CD4-positive, alpha-beta T cell (primary cell): ENCODE measurements at regions not wholly inside any gene's neighbourhood (a gene's known extent, or its start where the extent isn't known, plus 50 kb on each side); places are given as distances from the start of the nearest gene placed in this dataset.

Experiments
- ATAC-seq: fragments of 200-7000 bp; cut with Tn5 transposase; one replicate; pipeline ENCODE4 v1.10.0; 2022; ENCODE audit warnings: mild to moderate bottlenecking; ENCODE audit not compliant: poor library complexity
- CTCF ChIA-PET: fragments of 350-600 bp; sonication (Branson Sonifier 250); formaldehyde crosslinking; loops from one replicate; lab custom pipeline; 2021; ENCODE audit warnings: antibody characterized with exemption, inconsistent platforms; lab: Charles Lee
- POLR2A ChIA-PET: fragments of 350-600 bp; sonication (Branson Sonifier 250); formaldehyde crosslinking; loops from one replicate; lab custom pipeline; 2021; ENCODE audit warnings: antibody characterized with exemption, inconsistent platforms; lab: Charles Lee
- DNase-seq, 14 experiments: peaks; one replicate each; pipeline ENCODE4 v3.0.0-alpha.2; 2013 to 2020; ENCODE audit warnings: mixed read lengths in 2 of 14
- H3K27ac ChIP-seq, 2 donors: one replicate each; pipeline versions ENCODE4 v1.5.1 to v1.7.0; 2013; ENCODE audit warnings: low read length in 2 of 2, low read depth in 1 of 2, mild to moderate bottlenecking in 1 of 2
- H3K27me3 ChIP-seq, 2 experiments: 1 replicate in 1 of 2; 2 replicates in 1 of 2; pipeline versions ENCODE4 v1.6.1 to v1.7.0; 2013; ENCODE audit warnings: low read length in 2 of 2, control low read depth in 1 of 2, mild to moderate bottlenecking in 1 of 2, moderate library complexity in 1 of 2; ENCODE audit not compliant: insufficient read depth in 2 of 2, control insufficient read depth in 1 of 2
- H3K36me3 ChIP-seq: one replicate; pipeline ENCODE4 v1.6.1; 2013; ENCODE audit warnings: low read length, control low read depth; ENCODE audit not compliant: insufficient read depth
- H3K4me1 ChIP-seq: one replicate; pipeline ENCODE4 v1.6.1; 2013; ENCODE audit warnings: low read length, control low read depth; ENCODE audit not compliant: insufficient read depth
- H3K4me3 ChIP-seq: one replicate; pipeline ENCODE4 v1.5.1; 2013; ENCODE audit warnings: mild to moderate bottlenecking, low read length, moderate library complexity
- H3K9me3 ChIP-seq, 2 experiments: 1 replicate in 1 of 2; 2 replicates in 1 of 2; pipeline versions ENCODE4 v1.6.1 to v1.7.0; 2013; ENCODE audit warnings: low read length in 2 of 2, mild to moderate bottlenecking in 2 of 2, control low read depth in 1 of 2, moderate library complexity in 1 of 2; ENCODE audit not compliant: control insufficient read depth in 1 of 2, insufficient read depth in 1 of 2
- H3K27ac Mint-ChIP-seq: one replicate; pipeline ENCODE4 v1.8.0; 2020; ENCODE audit warnings: mixed read lengths
- H3K27me3 Mint-ChIP-seq: one replicate; pipeline ENCODE4 v1.8.0; 2021; ENCODE audit warnings: mixed read lengths
- H3K36me3 Mint-ChIP-seq: one replicate; pipeline ENCODE4 v1.8.0; 2021; ENCODE audit warnings: low read depth, mixed read lengths
- H3K4me1 Mint-ChIP-seq: one replicate; pipeline ENCODE4 v1.8.0; 2021; ENCODE audit warnings: low read depth, mixed read lengths
- H3K4me3 Mint-ChIP-seq: one replicate; pipeline ENCODE4 v1.8.0; 2020; ENCODE audit warnings: mild to moderate bottlenecking, mixed read lengths
- H3K9me3 Mint-ChIP-seq: one replicate; pipeline ENCODE4 v1.8.0; 2020; ENCODE audit warnings: mixed read lengths
- intact Hi-C, 2 experiments: fragments of 100-400 bp; cut with DNase I in 1 of 2; cut with micrococcal nuclease in 1 of 2; formaldehyde crosslinking; loops; one replicate each; pipeline versions ENCODE4 v1.15.1 to v1.9.0; 2023 to 2025; cut with DNase I, micrococcal nuclease
- TF ChIP-seq, protein P1 (sequence below): fragments of 200-600 bp; IDR thresholded peaks from one replicate; pipeline ENCODE4 v1.8.0; 2022; ENCODE audit warnings: antibody characterized with exemption, mild to moderate bottlenecking

DNA sequence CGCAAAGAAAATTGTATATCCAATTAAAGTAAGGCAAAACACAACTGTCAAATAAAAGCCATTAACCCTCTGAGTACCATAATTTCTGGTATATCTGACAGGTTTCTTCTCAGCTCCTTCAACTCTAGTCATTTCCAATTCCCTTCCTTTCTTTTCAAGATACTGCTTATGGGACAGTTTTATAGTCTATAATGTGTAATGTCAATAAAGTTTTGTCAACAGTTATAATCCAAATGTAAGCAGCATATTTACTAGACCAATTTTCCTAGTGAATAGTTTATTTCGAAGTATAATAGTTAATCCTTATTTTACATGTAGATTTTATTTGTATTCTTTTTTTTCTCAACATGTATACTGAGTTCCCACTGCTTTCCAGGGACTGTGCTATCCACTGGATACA lies 1081.8 kb downstream of the EPHA7 start:
- Histone ChIP-seq H3K9me3 (no peaks in the 10 kb centered on the region), H3K27me3 (no peaks in the 10 kb centered on the region), H3K36me3 (no peaks in the 10 kb centered on the region), H3K4me1 (no peaks in the 10 kb centered on the region), H3K27ac (no peak overlapping the region), H3K4me3 (no peak overlapping the region)
- intact Hi-C loops = no loop called here
- Mint-ChIP-seq H3K27ac (no peak overlapping the region), H3K9me3 (no peaks in the 10 kb centered on the region), H3K27me3 (no peaks in the 10 kb centered on the region), H3K36me3 (no peaks in the 10 kb centered on the region), H3K4me3 (no peak overlapping the region), H3K4me1 (no peaks in the 10 kb centered on the region)
- ChIA-PET CTCF (no interaction called here), POLR2A (no interaction called here)
- no peak for ATAC-seq
- no peak for DNase-seq
- TF ChIP-seq, protein P1, sequence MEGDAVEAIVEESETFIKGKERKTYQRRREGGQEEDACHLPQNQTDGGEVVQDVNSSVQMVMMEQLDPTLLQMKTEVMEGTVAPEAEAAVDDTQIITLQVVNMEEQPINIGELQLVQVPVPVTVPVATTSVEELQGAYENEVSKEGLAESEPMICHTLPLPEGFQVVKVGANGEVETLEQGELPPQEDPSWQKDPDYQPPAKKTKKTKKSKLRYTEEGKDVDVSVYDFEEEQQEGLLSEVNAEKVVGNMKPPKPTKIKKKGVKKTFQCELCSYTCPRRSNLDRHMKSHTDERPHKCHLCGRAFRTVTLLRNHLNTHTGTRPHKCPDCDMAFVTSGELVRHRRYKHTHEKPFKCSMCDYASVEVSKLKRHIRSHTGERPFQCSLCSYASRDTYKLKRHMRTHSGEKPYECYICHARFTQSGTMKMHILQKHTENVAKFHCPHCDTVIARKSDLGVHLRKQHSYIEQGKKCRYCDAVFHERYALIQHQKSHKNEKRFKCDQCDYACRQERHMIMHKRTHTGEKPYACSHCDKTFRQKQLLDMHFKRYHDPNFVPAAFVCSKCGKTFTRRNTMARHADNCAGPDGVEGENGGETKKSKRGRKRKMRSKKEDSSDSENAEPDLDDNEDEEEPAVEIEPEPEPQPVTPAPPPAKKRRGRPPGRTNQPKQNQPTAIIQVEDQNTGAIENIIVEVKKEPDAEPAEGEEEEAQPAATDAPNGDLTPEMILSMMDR = no peak

DNA sequence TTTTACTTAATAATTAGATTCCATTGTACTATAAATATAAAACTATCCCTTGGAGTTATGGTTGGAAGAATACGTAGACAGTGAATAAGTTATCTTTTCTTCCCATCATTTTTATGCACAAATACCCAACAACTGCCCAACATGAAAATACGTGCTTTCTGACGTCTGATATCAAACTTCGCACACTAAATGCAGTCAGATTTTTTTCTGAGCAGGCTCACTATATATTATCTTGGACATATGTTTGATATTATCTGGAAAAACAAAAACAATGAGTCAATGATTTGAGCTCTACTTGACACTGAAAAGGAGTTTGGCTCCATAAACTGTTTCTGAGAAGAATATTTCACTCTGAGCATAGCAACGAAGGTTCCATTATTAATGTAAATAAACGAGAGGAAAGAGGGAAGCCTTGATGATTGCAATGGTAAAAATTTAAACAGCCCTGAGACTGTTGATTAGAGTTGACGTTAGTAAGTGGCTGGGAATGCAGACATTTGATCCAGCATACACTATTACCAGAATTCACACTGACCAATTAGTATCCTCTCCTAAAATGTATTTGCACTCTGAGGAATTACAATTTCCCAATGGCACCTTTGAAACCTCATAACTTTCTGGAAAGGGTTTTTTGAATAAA lies 1090.0 kb downstream of the EPHA7 start:
- H3K36me3 Mint-ChIP-seq = no peaks in the 10 kb centered on the region
- Histone ChIP-seq H3K4me3 (no peak overlapping the region), H3K27ac (no peak overlapping the region), H3K36me3 (no peaks in the 10 kb centered on the region), H3K4me1 (no peaks in the 10 kb centered on the region), H3K27me3 (no peaks in the 10 kb centered on the region), H3K9me3 (no peaks in the 10 kb centered on the region)
- H3K4me3 Mint-ChIP-seq = no peak overlapping the region
- ChIA-PET CTCF (no interaction called here), POLR2A (no interaction called here)
- DNase-seq = no peak
- no peak overlapping the region for H3K27ac Mint-ChIP-seq
- no peaks in the 10 kb centered on the region for H3K27me3 Mint-ChIP-seq
- intact Hi-C loops = no loop called here
- ATAC-seq = no peak
- no peaks in the 10 kb centered on the region for H3K4me1 Mint-ChIP-seq
- TF ChIP-seq, protein P1 = no peak
- H3K9me3 Mint-ChIP-seq = peaks cover 4% of the 10 kb centered on the region

DNA sequence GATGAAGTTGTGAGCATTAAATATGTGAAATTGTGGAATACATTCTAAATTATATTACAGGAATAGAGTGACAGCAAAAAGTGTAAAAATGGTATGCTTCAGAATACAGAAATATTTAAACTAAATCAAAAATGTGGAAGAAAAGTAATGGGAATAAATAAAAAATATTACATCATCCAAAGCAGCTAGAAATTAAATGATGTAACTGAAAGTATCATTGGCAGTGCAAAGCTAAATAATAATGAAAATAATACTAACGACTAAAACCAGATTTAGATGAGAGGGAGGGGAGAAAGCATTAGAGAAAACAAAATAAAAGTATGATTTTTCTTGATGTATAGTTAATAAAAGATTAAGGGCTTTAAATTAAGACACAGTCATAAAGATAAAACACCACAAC lies 1104.0 kb downstream of the EPHA7 start:
- H3K27me3 ChIP-seq = no peaks in the 10 kb centered on the region
- POLR2A ChIA-PET = no interaction called here
- no peak overlapping the region for H3K27ac ChIP-seq
- no peak overlapping the region for H3K27ac Mint-ChIP-seq
- DNase-seq (no peak), ATAC-seq (no peak)
- H3K36me3 ChIP-seq = no peaks in the 10 kb centered on the region
- intact Hi-C loops = no loop called here
- H3K9me3 ChIP-seq = no peaks in the 10 kb centered on the region
- H3K27me3 Mint-ChIP-seq = no peaks in the 10 kb centered on the region
- no peaks in the 10 kb centered on the region for H3K36me3 Mint-ChIP-seq
- H3K4me3 Mint-ChIP-seq = no peak overlapping the region
- no peaks in the 10 kb centered on the region for H3K4me1 Mint-ChIP-seq
- TF ChIP-seq, protein P1 = no peak
- H3K9me3 Mint-ChIP-seq = peaks cover 13% of the 10 kb centered on the region
- CTCF ChIA-PET = no interaction called here
- H3K4me3 ChIP-seq = no peak overlapping the region
- no peaks in the 10 kb centered on the region for H3K4me1 ChIP-seq
